ENCODE measurements at regions not wholly inside any gene's neighbourhood (a gene's known extent, or its start where the extent isn't known, plus 50 kb on each side); places are given as distances from the start of the nearest gene placed in this dataset.

GRCh38 chr4:60327651-60328050, 872.5 kb upstream of the ADGRL3 start:
- H3K27ac Mint-ChIP-seq (ENCODE audit: unreplicated experiment): peak overlapping the region; percentile 50
- H3K36me3 Mint-ChIP-seq (ENCODE audit: unreplicated experiment): no peaks in the 10 kb centered on the region
- no peaks in the 10 kb centered on the region for H3K9me3 Mint-ChIP-seq (ENCODE audit: unreplicated experiment)
- H3K4me3 Mint-ChIP-seq (ENCODE audit: unreplicated experiment): no peak overlapping the region
- no peak for DNase-seq (ENCODE audit: extremely low spot score, unreplicated experiment)
- H3K27me3 Mint-ChIP-seq (ENCODE audit: unreplicated experiment): no peaks in the 10 kb centered on the region
- no peak for TF ChIP-seq CTCF (IDR thresholded peaks at IDR 0.05)
- peaks cover 15% of the 10 kb centered on the region for H3K4me1 Mint-ChIP-seq (ENCODE audit: unreplicated experiment)

- Mint-ChIP-seq H3K27me3 (ENCODE audit: unreplicated experiment) (no peaks in the 10 kb centered on the region), H3K4me3 (ENCODE audit: unreplicated experiment) (no peak overlapping the region), H3K27ac (ENCODE audit: unreplicated experiment) (no peak overlapping the region), H3K4me1 (ENCODE audit: unreplicated experiment) (peaks cover 3% of the 10 kb centered on the region), H3K9me3 (ENCODE audit: unreplicated experiment) (no peaks in the 10 kb centered on the region), H3K36me3 (ENCODE audit: unreplicated experiment) (no peaks in the 10 kb centered on the region)
- no peak for TF ChIP-seq CTCF (IDR thresholded peaks at IDR 0.05)
- no peak for DNase-seq (ENCODE audit: extremely low spot score, unreplicated experiment)
Observed at GRCh38 chr4:60344908-60345307, 855.2 kb upstream of the ADGRL3 start.

GRCh38 chr4:60345392-60345791, 854.7 kb upstream of the ADGRL3 start:
- H3K27me3 Mint-ChIP-seq (ENCODE audit: unreplicated experiment): no peaks in the 10 kb centered on the region
- H3K27ac Mint-ChIP-seq (ENCODE audit: unreplicated experiment): no peak overlapping the region
- peaks cover 3% of the 10 kb centered on the region for H3K4me1 Mint-ChIP-seq (ENCODE audit: unreplicated experiment)
- no peak for DNase-seq (ENCODE audit: extremely low spot score, unreplicated experiment)
- H3K36me3 Mint-ChIP-seq (ENCODE audit: unreplicated experiment): no peaks in the 10 kb centered on the region
- no peaks in the 10 kb centered on the region for H3K9me3 Mint-ChIP-seq (ENCODE audit: unreplicated experiment)
- TF ChIP-seq CTCF (IDR thresholded peaks at IDR 0.05): no peak
- H3K4me3 Mint-ChIP-seq (ENCODE audit: unreplicated experiment): no peak overlapping the region

GRCh38 chr4:60359746-60360367, 840.3 kb upstream of the ADGRL3 start:
- Mint-ChIP-seq H3K4me3 (ENCODE audit: unreplicated experiment) (no peak overlapping the region), H3K4me1 (ENCODE audit: unreplicated experiment) (no peaks in the 10 kb centered on the region), H3K27me3 (ENCODE audit: unreplicated experiment) (no peaks in the 10 kb centered on the region), H3K27ac (ENCODE audit: unreplicated experiment) (no peak overlapping the region), H3K36me3 (ENCODE audit: unreplicated experiment) (peaks cover 2% of the 10 kb centered on the region), H3K9me3 (ENCODE audit: unreplicated experiment) (peaks cover 3% of the 10 kb centered on the region)
- DNase-seq (ENCODE audit: extremely low spot score, unreplicated experiment): no peak
- TF ChIP-seq CTCF (IDR thresholded peaks at IDR 0.05): no peak

- Mint-ChIP-seq H3K27ac (ENCODE audit: unreplicated experiment) (no peak overlapping the region), H3K9me3 (ENCODE audit: unreplicated experiment) (peaks cover 3% of the 10 kb centered on the region), H3K4me1 (ENCODE audit: unreplicated experiment) (no peaks in the 10 kb centered on the region), H3K27me3 (ENCODE audit: unreplicated experiment) (peaks cover 4% of the 10 kb centered on the region), H3K4me3 (ENCODE audit: unreplicated experiment) (no peak overlapping the region), H3K36me3 (ENCODE audit: unreplicated experiment) (no peaks in the 10 kb centered on the region)
- DNase-seq (ENCODE audit: extremely low spot score, unreplicated experiment): no peak
- no peak for TF ChIP-seq CTCF (IDR thresholded peaks at IDR 0.05)
Observed at GRCh38 chr4:60365176-60365575, 835.0 kb upstream of the ADGRL3 start.
